ENCODE measurements at regions not wholly inside any gene's neighbourhood (a gene's known extent, or its start where the extent isn't known, plus 50 kb on each side); places are given as distances from the start of the nearest gene placed in this dataset.

GRCh38 chr9:135347461-135347860 is 132.1 kb upstream of the PPP1R26 start:
- Histone ChIP-seq H3K9me2 (replicated peaks; ENCODE audit: insufficient read depth) (no peaks in the 10 kb centered on the region), H3K36me3 (replicated peaks; ENCODE audit: insufficient read depth, low read depth) (no peaks in the 10 kb centered on the region), H3K4me3 (no peak overlapping the region), H2AFZ (no peak overlapping the region), H3K79me2 (no peaks in the 10 kb centered on the region), H3K27me3 (peaks cover 15% of the 10 kb centered on the region), H3K4me1 (ENCODE audit: insufficient read depth) (no peaks in the 10 kb centered on the region), H3K27ac (no peak overlapping the region), H4K20me1 (ENCODE audit: insufficient read depth, poor library complexity, severe bottlenecking) (no peaks in the 10 kb centered on the region), H3K9me3 (ENCODE audit: low read depth) (no peaks in the 10 kb centered on the region), H3K4me2 (no peak overlapping the region)
- WGBS (ENCODE audit: low lambda C conversion rate, missing lambda C conversion rate) = 85% methylated on average over 14 of the region's 14 CpGs
- TF ChIP-seq CTCF (IDR thresholded peaks at IDR 0.05; ENCODE audit: poor library complexity) (no peak), EZH2phosphoT487 (IDR thresholded peaks at IDR 0.05; ENCODE audit: low read depth, severe bottlenecking, unreplicated experiment) (no peak), EZH2 (IDR thresholded peaks at IDR 0.05; ENCODE audit: borderline replicate concordance) (no peak)
- no peak for DNase-seq (ENCODE audit: low spot score)

- WGBS (ENCODE audit: low lambda C conversion rate, missing lambda C conversion rate) = 89% methylated on average over 22 of the region's 23 CpGs
- TF ChIP-seq EZH2 (IDR thresholded peaks at IDR 0.05; ENCODE audit: borderline replicate concordance) (no peak), CTCF (IDR thresholded peaks at IDR 0.05; ENCODE audit: poor library complexity) (no peak), EZH2phosphoT487 (IDR thresholded peaks at IDR 0.05; ENCODE audit: low read depth, severe bottlenecking, unreplicated experiment) (no peak)
- H3K27ac ChIP-seq = no peak overlapping the region
Measured at GRCh38 chr9:135348076-135348787, 131.3 kb upstream of the PPP1R26 start.

GRCh38 chr9:135348788-135349150 is 130.8 kb upstream of the PPP1R26 start:
- H3K4me1 ChIP-seq (ENCODE audit: insufficient read depth) = no peaks in the 10 kb centered on the region
- no peak overlapping the region for H3K4me3 ChIP-seq
- H2AFZ ChIP-seq = no peak overlapping the region
- H3K9me2 ChIP-seq (replicated peaks; ENCODE audit: insufficient read depth) = no peaks in the 10 kb centered on the region
- DNase-seq (ENCODE audit: low spot score) = no peak
- no peaks in the 10 kb centered on the region for H3K9me3 ChIP-seq (ENCODE audit: low read depth)
- H3K27ac ChIP-seq = no peak overlapping the region
- no peaks in the 10 kb centered on the region for H3K79me2 ChIP-seq
- H3K36me3 ChIP-seq (replicated peaks; ENCODE audit: insufficient read depth, low read depth) = no peaks in the 10 kb centered on the region
- no peak overlapping the region for H3K4me2 ChIP-seq
- H3K27me3 ChIP-seq = peaks cover 15% of the 10 kb centered on the region
- 91% methylated on average over 9 of the region's 9 CpGs for WGBS (ENCODE audit: low lambda C conversion rate, missing lambda C conversion rate)
- no peaks in the 10 kb centered on the region for H4K20me1 ChIP-seq (ENCODE audit: insufficient read depth, poor library complexity, severe bottlenecking)
- TF ChIP-seq EZH2phosphoT487 (IDR thresholded peaks at IDR 0.05; ENCODE audit: low read depth, severe bottlenecking, unreplicated experiment) = no peak
- TF ChIP-seq CTCF (IDR thresholded peaks at IDR 0.05; ENCODE audit: poor library complexity) = no peak
- TF ChIP-seq EZH2 (IDR thresholded peaks at IDR 0.05; ENCODE audit: borderline replicate concordance) = no peak

More at GRCh38 chr9:135348076-135348787, 131.3 kb upstream of the PPP1R26 start:
- no peaks in the 10 kb centered on the region for H3K36me3 ChIP-seq (replicated peaks; ENCODE audit: insufficient read depth, low read depth)
- no peaks in the 10 kb centered on the region for H3K9me3 ChIP-seq (ENCODE audit: low read depth)
- H4K20me1 ChIP-seq (ENCODE audit: insufficient read depth, poor library complexity, severe bottlenecking) = no peaks in the 10 kb centered on the region
- H3K27me3 ChIP-seq = peaks cover 15% of the 10 kb centered on the region
- H3K9me2 ChIP-seq (replicated peaks; ENCODE audit: insufficient read depth) = no peaks in the 10 kb centered on the region
- no peak overlapping the region for H2AFZ ChIP-seq
- DNase-seq (ENCODE audit: low spot score) = no peak
- H3K4me2 ChIP-seq = no peak overlapping the region
- H3K79me2 ChIP-seq = no peaks in the 10 kb centered on the region
- H3K4me3 ChIP-seq = no peak overlapping the region
- no peaks in the 10 kb centered on the region for H3K4me1 ChIP-seq (ENCODE audit: insufficient read depth)
